ENCODE measurements at regions not wholly inside any gene's neighbourhood (a gene's known extent, or its start where the extent isn't known, plus 50 kb on each side); places are given as distances from the start of the nearest gene placed in this dataset.

- Mint-ChIP-seq H3K4me1 (ENCODE audit: low read depth) (peaks cover 7% of the 10 kb centered on the region), H3K9me3 (ENCODE audit: low read depth) (peaks cover 9% of the 10 kb centered on the region), H3K27ac (ENCODE audit: unreplicated experiment) (no peak overlapping the region), H3K27me3 (ENCODE audit: low read depth) (peaks cover 4% of the 10 kb centered on the region), H3K4me3 (ENCODE audit: unreplicated experiment) (no peak overlapping the region), H3K36me3 (ENCODE audit: low read depth) (no peaks in the 10 kb centered on the region)
- TF ChIP-seq, protein P1, sequence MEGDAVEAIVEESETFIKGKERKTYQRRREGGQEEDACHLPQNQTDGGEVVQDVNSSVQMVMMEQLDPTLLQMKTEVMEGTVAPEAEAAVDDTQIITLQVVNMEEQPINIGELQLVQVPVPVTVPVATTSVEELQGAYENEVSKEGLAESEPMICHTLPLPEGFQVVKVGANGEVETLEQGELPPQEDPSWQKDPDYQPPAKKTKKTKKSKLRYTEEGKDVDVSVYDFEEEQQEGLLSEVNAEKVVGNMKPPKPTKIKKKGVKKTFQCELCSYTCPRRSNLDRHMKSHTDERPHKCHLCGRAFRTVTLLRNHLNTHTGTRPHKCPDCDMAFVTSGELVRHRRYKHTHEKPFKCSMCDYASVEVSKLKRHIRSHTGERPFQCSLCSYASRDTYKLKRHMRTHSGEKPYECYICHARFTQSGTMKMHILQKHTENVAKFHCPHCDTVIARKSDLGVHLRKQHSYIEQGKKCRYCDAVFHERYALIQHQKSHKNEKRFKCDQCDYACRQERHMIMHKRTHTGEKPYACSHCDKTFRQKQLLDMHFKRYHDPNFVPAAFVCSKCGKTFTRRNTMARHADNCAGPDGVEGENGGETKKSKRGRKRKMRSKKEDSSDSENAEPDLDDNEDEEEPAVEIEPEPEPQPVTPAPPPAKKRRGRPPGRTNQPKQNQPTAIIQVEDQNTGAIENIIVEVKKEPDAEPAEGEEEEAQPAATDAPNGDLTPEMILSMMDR (IDR thresholded peaks at IDR 0.05), result no peak
- no peak for DNase-seq (ENCODE audit: low spot score)
Measured at GRCh38 chr10:121309164-121309563, 289.1 kb downstream of the FGFR2 start.

GRCh38 chr10:121310151-121310711 is 288.0 kb downstream of the FGFR2 start:
- Mint-ChIP-seq H3K4me3 (ENCODE audit: unreplicated experiment) (no peak overlapping the region), H3K36me3 (ENCODE audit: low read depth) (no peaks in the 10 kb centered on the region), H3K4me1 (ENCODE audit: low read depth) (peaks cover 7% of the 10 kb centered on the region), H3K27me3 (ENCODE audit: low read depth) (no peaks in the 10 kb centered on the region), H3K27ac (ENCODE audit: unreplicated experiment) (no peak overlapping the region), H3K9me3 (ENCODE audit: low read depth) (peaks cover 9% of the 10 kb centered on the region)
- no peak for DNase-seq (ENCODE audit: low spot score)
- TF ChIP-seq, protein P1 (IDR thresholded peaks at IDR 0.05), result no peak

- Mint-ChIP-seq H3K4me1 (ENCODE audit: low read depth) (peaks cover 4% of the 10 kb centered on the region), H3K9me3 (ENCODE audit: low read depth) (peaks cover 5% of the 10 kb centered on the region), H3K36me3 (ENCODE audit: low read depth) (no peaks in the 10 kb centered on the region), H3K4me3 (ENCODE audit: unreplicated experiment) (no peak overlapping the region), H3K27me3 (ENCODE audit: low read depth) (no peaks in the 10 kb centered on the region), H3K27ac (ENCODE audit: unreplicated experiment) (no peak overlapping the region)
- no peak for DNase-seq (ENCODE audit: low spot score)
- TF ChIP-seq, protein P1 (IDR thresholded peaks at IDR 0.05), result no peak
Measured at GRCh38 chr10:121311812-121312443, 286.3 kb downstream of the FGFR2 start.

DNA sequence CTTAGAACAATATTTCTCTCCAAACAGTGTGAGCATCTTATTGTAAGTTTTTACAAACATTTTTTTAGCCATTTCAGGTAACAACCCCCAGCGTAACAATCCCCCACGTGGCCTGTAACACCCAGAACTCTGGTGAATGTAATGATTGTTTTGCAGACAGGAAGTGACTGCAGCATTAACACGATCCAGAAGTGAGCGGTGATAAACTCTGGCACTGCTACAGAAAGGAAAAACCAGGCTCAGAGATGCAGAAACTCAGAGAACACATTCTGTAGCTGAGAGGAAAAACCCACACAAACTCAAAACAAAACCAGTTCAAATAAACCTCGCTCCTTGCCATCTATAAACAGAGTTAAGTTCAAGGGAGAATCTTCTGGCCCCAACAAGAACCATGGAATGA is 285.7 kb downstream of the FGFR2 start:
- H3K36me3 Mint-ChIP-seq (ENCODE audit: low read depth), result no peaks in the 10 kb centered on the region
- H3K9me3 Mint-ChIP-seq (ENCODE audit: low read depth), result peaks cover 5% of the 10 kb centered on the region
- no peak for DNase-seq (ENCODE audit: low spot score)
- H3K4me3 Mint-ChIP-seq (ENCODE audit: unreplicated experiment), result no peak overlapping the region
- peaks cover 4% of the 10 kb centered on the region for H3K4me1 Mint-ChIP-seq (ENCODE audit: low read depth)
- TF ChIP-seq, protein P1 (IDR thresholded peaks at IDR 0.05), result no peak
- no peak overlapping the region for H3K27ac Mint-ChIP-seq (ENCODE audit: unreplicated experiment)
- peaks cover 1% of the 10 kb centered on the region for H3K27me3 Mint-ChIP-seq (ENCODE audit: low read depth)

- H3K4me1 Mint-ChIP-seq (ENCODE audit: low read depth), result peaks cover 4% of the 10 kb centered on the region
- no peak overlapping the region for H3K27ac Mint-ChIP-seq (ENCODE audit: unreplicated experiment)
- TF ChIP-seq, protein P1 (IDR thresholded peaks at IDR 0.05), result no peak
- peaks cover 1% of the 10 kb centered on the region for H3K27me3 Mint-ChIP-seq (ENCODE audit: low read depth)
- DNase-seq (ENCODE audit: low spot score), result no peak
- no peaks in the 10 kb centered on the region for H3K36me3 Mint-ChIP-seq (ENCODE audit: low read depth)
- no peak overlapping the region for H3K4me3 Mint-ChIP-seq (ENCODE audit: unreplicated experiment)
- peaks cover 9% of the 10 kb centered on the region for H3K9me3 Mint-ChIP-seq (ENCODE audit: low read depth)
Measured at GRCh38 chr10:121313119-121313875, 284.9 kb downstream of the FGFR2 start.

All from chondrocyte (in vitro differentiated cells).